Mucosa of rectum (tissue), 2 donors: ENCODE measurements at regions not wholly inside any gene's neighbourhood (a gene's known extent, or its start where the extent isn't known, plus 50 kb on each side); places are given as distances from the start of the nearest gene placed in this dataset.

Source experiments
- H3K27ac ChIP-seq, 2 donors: one replicate each; pipeline ENCODE4 v1.7.0; 2013; ENCODE audit warnings: inconsistent platforms in 2 of 2, low read depth in 2 of 2, low read length in 2 of 2
- H3K27me3 ChIP-seq, 2 donors: one replicate each; pipeline ENCODE4 v1.7.0; 2013; ENCODE audit warnings: low read length in 2 of 2; ENCODE audit not compliant: control insufficient read depth in 2 of 2, insufficient read depth in 2 of 2
- H3K36me3 ChIP-seq, 2 donors: one replicate each; pipeline ENCODE4 v1.7.0; 2013; ENCODE audit warnings: low read length in 2 of 2; ENCODE audit not compliant: control insufficient read depth in 2 of 2, insufficient read depth in 2 of 2
- H3K4me1 ChIP-seq, 2 donors: one replicate each; pipeline ENCODE4 v1.7.0; 2013; ENCODE audit warnings: low read length in 2 of 2, mild to moderate bottlenecking in 1 of 2; ENCODE audit not compliant: control insufficient read depth in 2 of 2, insufficient read depth in 2 of 2
- H3K4me3 ChIP-seq, 2 donors: one replicate each; pipeline ENCODE4 v1.7.0; 2013; ENCODE audit warnings: low read length in 2 of 2
- H3K9ac ChIP-seq, 2 donors: one replicate each; pipeline ENCODE4 v1.7.0; 2013; ENCODE audit warnings: low read length in 2 of 2, low read depth in 1 of 2, mild to moderate bottlenecking in 1 of 2
- H3K9me3 ChIP-seq, 2 donors: one replicate each; pipeline ENCODE4 v1.7.0; 2013; ENCODE audit warnings: low read length in 2 of 2; ENCODE audit not compliant: control insufficient read depth in 2 of 2
- donor health status: healthy.
- donor health status: Normal muscosa, but diverticular disease.

DNA sequence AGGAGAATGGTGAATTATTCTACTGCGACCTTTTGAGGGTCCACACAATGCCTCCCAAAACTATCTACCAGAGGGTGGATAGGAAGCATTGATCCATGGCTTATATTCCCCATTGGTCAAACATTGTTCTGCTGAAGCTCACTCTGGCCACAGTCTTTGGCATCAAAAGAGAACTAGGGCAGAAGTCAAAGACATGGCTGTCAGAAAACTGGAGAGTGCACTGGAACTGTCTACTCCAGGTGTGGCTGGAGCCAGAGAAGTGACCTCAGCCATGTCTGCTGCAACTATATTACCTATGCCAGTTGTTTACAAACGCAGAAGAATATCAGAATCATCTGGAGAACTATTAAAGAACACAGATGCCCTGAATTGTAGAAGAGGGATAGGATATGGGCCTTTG is 238.7 kb upstream of the USP25 start:
- H3K36me3 ChIP-seq = no peaks in the 10 kb centered on the region
- no peaks in the 10 kb centered on the region for H3K9me3 ChIP-seq
- H3K27me3 ChIP-seq = no peaks in the 10 kb centered on the region
- H3K4me1 ChIP-seq = no peaks in the 10 kb centered on the region
- no peak overlapping the region for H3K9ac ChIP-seq
- H3K4me3 ChIP-seq = no peak overlapping the region
- no peak overlapping the region for H3K27ac ChIP-seq

DNA sequence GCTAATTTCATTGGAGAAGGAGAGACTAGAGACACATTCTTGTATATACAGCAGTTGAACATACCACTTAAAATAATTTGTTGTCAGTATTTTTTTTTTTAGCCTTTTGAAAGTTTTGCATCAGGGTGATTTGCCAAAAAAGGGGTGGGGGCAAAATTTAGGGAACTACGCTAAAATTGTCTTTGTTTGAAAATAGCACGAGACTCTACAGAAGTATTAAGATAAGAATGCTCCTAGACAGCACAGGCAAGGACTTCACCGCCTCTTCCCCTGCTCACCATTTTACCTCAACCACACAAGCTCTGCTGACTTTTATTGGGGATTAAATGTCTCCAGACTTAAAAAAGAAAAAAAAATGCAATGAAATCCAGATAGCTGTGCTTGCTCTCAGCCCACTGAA is 236.1 kb upstream of the USP25 start:
- Histone ChIP-seq H3K4me1 (no peaks in the 10 kb centered on the region), H3K36me3 (no peaks in the 10 kb centered on the region), H3K4me3 (no peak overlapping the region), H3K9me3 (no peaks in the 10 kb centered on the region), H3K9ac (no peak overlapping the region), H3K27ac (no peak overlapping the region), H3K27me3 (no peaks in the 10 kb centered on the region)

DNA sequence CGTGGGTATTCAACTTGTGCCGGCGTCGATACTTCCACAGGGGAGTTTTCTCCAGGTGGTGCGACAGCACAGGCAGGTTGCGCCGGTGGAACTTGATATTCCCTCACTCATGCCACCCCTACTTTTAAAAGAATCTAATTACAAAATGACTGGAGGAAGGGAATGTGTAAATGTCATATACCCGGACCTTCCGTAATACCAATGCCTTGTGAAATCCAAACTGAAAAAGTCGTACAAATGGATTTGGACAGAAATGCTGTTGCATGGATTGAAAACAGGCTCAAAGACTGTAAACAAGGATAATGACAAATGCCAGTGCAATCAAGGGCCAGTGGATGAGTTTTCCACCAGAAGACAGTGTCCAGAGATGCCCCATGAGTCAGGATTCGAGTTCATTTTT is 235.3 kb upstream of the USP25 start:
- no peaks in the 10 kb centered on the region for H3K9me3 ChIP-seq
- H3K4me3 ChIP-seq = no peak overlapping the region
- H3K4me1 ChIP-seq = no peaks in the 10 kb centered on the region
- no peak overlapping the region for H3K27ac ChIP-seq
- no peaks in the 10 kb centered on the region for H3K27me3 ChIP-seq
- no peak overlapping the region for H3K9ac ChIP-seq
- no peaks in the 10 kb centered on the region for H3K36me3 ChIP-seq

DNA sequence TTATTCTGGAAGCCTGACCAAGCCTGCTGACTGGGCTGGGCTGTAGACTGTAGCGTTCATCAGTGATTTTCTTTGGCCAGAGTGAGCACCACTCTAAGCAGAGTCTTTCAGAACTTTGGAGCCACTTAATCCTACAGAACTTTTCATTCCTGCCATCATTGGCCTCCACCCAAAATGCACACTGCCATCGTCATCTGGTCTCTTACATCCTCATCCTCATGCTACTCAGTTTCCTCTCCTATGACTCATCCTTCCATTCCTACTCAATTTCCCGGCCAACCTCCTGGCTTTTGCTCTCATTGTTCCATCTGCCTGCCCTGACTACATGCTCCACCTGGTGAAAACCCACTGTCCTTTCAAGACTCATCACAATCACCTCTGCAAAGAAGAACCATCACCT is 233.8 kb upstream of the USP25 start:
- no peaks in the 10 kb centered on the region for H3K36me3 ChIP-seq
- H3K4me1 ChIP-seq = no peaks in the 10 kb centered on the region
- no peaks in the 10 kb centered on the region for H3K9me3 ChIP-seq
- H3K9ac ChIP-seq = no peak overlapping the region
- H3K27me3 ChIP-seq = no peaks in the 10 kb centered on the region
- no peak overlapping the region for H3K27ac ChIP-seq
- H3K4me3 ChIP-seq = no peak overlapping the region

DNA sequence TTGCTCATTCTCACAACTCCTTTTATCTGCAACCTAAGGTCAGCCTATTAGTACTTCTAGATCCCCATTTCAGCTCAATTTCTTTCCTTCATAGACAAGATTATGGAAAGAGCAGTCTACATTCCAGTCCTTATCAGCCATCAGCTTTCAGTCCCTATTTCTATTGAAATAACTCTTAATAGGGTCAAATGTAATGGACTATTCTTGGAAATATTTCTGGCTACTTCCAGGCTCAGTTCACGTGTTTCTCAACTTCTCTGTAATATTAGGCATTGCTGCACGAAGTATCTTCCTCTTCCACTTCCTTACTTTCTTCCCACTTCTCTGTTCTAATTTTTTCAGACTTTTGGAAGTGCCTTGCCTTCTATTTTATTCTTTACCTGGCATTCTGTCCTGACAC is 232.9 kb upstream of the USP25 start:
- Histone ChIP-seq H3K27me3 (no peaks in the 10 kb centered on the region), H3K9me3 (no peaks in the 10 kb centered on the region), H3K4me3 (no peak overlapping the region), H3K4me1 (no peaks in the 10 kb centered on the region), H3K9ac (no peak overlapping the region), H3K27ac (no peak overlapping the region), H3K36me3 (no peaks in the 10 kb centered on the region)

DNA sequence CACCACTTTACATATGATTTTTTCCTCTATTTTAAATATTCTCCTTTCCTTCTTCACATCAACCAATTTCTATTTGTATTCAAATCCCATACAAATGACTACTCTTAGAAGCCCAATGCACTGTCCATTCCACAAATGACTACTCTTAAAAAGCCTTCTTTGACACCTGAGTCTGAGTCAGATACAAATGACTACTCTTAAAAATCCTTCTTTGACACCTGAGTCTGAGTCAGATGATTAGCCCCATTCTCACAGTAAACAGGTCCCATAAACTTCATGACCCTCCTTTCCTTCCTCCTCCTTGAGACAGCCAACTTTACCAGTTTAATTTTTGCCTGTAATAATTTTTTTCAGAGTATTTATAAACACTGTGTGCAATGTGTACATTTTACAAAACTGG is 231.3 kb upstream of the USP25 start:
- Histone ChIP-seq H3K36me3 (no peaks in the 10 kb centered on the region), H3K27me3 (no peaks in the 10 kb centered on the region), H3K9ac (no peak overlapping the region), H3K4me3 (no peak overlapping the region), H3K4me1 (no peaks in the 10 kb centered on the region), H3K9me3 (no peaks in the 10 kb centered on the region), H3K27ac (no peak overlapping the region)

DNA sequence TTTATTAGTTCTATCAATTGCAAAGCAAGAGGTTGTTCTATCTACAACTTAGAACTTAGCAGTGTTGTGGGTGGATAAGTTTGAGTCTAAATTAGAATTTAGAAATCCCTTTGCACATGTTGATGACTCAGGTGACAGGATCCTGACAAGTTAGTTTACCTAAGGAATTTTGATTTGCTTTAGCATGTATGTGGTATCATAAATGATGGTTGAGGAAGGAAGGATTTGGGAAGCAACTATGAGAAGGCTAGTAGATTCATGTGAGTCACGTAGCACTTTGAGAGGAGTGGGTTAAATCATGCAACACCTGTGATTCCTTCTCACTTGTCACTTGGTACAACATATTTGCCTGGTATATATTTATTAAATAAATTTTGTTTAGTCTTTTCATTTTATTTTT is 223.7 kb upstream of the USP25 start:
- Histone ChIP-seq H3K36me3 (no peaks in the 10 kb centered on the region), H3K4me1 (no peaks in the 10 kb centered on the region), H3K4me3 (no peak overlapping the region), H3K27me3 (no peaks in the 10 kb centered on the region), H3K27ac (no peak overlapping the region), H3K9me3 (no peaks in the 10 kb centered on the region), H3K9ac (no peak overlapping the region)

DNA sequence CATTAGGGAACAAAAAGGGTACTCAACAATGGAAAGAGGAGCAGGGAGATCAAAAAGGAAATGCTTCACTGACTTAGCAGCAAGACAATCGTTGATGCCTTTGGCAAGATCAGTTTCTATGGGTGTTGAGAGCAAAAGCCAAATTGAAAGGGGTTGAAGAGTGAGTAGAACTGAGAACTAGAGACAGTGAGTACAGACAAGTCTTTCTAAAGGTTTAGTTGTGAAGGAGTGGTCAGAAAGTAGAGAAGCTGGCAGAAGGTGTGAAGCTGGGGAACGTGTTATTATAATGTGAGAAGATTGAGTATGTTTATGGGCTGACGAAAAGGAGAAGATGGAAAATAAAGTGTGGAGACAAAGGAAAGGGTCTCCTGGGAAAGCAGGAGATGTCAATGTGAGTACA is 221.2 kb upstream of the USP25 start:
- Histone ChIP-seq H3K27ac (no peak overlapping the region), H3K9ac (no peak overlapping the region), H3K36me3 (no peaks in the 10 kb centered on the region), H3K4me3 (no peak overlapping the region), H3K4me1 (no peaks in the 10 kb centered on the region), H3K27me3 (no peaks in the 10 kb centered on the region), H3K9me3 (no peaks in the 10 kb centered on the region)

DNA sequence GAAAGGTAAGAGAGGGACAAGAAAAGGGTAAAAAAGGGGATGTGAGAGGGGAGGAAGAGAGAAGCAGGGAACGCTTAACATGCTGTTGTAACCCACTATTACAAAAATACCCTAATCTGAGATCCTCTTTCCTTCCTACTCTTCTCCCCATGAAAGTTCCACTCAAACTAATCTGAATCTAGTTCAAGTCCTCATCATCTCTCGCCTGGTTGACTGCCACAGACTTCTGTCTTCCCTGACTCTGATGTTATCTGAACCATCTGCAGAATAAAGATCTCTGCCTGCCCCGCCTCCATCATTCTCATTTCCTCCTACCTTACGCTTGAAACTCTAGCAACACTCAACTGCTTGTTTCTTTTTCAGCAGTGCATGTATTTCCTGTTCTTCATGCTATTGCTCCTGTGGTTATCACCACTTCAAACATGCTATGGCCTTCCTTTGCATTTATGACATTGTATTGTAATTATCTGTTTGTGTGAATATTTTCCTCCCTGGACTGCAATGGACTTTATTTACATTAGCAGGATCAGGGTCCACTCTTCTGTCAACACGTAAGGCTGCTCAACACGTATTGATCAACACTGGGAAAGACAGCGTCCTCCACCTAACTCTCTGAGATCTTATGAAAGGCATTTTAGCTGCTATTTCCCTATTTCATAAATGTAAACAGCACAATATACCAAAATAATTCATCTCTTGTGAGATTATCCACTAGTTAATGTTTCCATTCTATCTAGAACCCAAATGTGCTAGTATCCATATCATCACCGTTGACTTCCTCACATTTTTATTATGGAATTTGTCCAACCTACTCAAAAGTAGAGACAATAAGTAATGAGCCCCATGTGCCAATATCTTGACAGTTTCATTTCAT is 215.5 kb upstream of the USP25 start:
- no peak overlapping the region for H3K4me3 ChIP-seq
- H3K27ac ChIP-seq = peak overlapping the region in 1 of 2 donors; percentile 10
- no peaks in the 10 kb centered on the region for H3K9me3 ChIP-seq

DNA sequence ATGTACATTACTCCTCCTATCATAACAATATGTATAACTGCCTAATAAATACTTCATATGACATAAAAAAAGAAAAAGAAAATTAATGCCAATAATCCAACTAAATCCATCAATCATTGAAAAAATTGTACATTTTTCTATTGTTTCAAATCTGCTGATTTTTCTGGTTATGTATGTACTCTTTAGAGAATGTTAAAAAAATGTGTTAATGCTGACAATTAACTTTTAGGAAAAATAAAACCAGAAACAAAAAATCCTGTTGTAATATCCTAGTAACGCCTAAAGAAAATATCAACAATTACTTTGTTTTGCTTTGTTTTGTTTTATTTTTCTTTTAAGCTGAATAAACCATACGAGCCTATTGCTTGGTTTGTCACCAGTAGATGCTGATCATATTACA is 213.9 kb upstream of the USP25 start:
- H3K9ac ChIP-seq = no peak overlapping the region
- H3K36me3 ChIP-seq = no peaks in the 10 kb centered on the region
- no peaks in the 10 kb centered on the region for H3K27me3 ChIP-seq
- peaks cover 0 to 6% of the 10 kb centered on the region in 2 donors for H3K4me1 ChIP-seq
- H3K9me3 ChIP-seq = no peaks in the 10 kb centered on the region
- H3K27ac ChIP-seq = no peak overlapping the region
- no peak overlapping the region for H3K4me3 ChIP-seq

More for the DNA sequence above, 215.5 kb upstream of the USP25 start:
- no peaks in the 10 kb centered on the region for H3K36me3 ChIP-seq
- no peaks in the 10 kb centered on the region for H3K27me3 ChIP-seq
- H3K4me1 ChIP-seq = peaks cover 0 to 6% of the 10 kb centered on the region in 2 donors
- no peak overlapping the region for H3K9ac ChIP-seq
